SK-N-SH treated with all-trans-retinoic acid at 6 μM for 48 hours (cell line): ENCODE measurements at regions not wholly inside any gene's neighbourhood (a gene's known extent, or its start where the extent isn't known, plus 50 kb on each side); places are given as distances from the start of the nearest gene placed in this dataset.

Experiments
- ATAC-seq: fragments of 200-7000 bp; cut with Tn5 transposase; 3 replicates; pipeline ENCODE4 v1.9.1; 2020; ENCODE audit warnings: mild to moderate bottlenecking, moderate library complexity
- ARNTL ChIP-seq: fragments of 450-650 bp; formaldehyde crosslinking; IDR thresholded peaks from 2 replicates; pipeline ENCODE4 v1.5.0; 2020; ENCODE audit warnings: low read depth, mild to moderate bottlenecking, moderate library complexity, borderline replicate concordance
- BACH2 ChIP-seq: fragments of 250-450 bp; sonication (Bioruptor Pico); IDR thresholded peaks from 2 replicates; pipeline ENCODE4 v1.9.0; 2021; ENCODE audit warnings: mild to moderate bottlenecking, borderline replicate concordance
- CSDC2 ChIP-seq: fragments of 250-450 bp; sonication (Bioruptor Pico); IDR thresholded peaks from 2 replicates; pipeline ENCODE4 v1.5.0; 2020; ENCODE audit warnings: mild to moderate bottlenecking, moderate library complexity
- ESRRG ChIP-seq: fragments of 250-450 bp; sonication (Bioruptor Pico); IDR thresholded peaks from 2 replicates; pipeline ENCODE4 v1.6.1; 2021; ENCODE audit warnings: mild to moderate bottlenecking
- GLIS3 ChIP-seq: fragments of 250-450 bp; sonication (Bioruptor Pico); IDR thresholded peaks from 2 replicates; pipeline ENCODE4 v1.5.0; 2020; ENCODE audit warnings: mild to moderate bottlenecking, moderate library complexity
- ISL1 ChIP-seq: fragments of 250-450 bp; sonication (Bioruptor Pico); IDR thresholded peaks from 2 replicates; pipeline ENCODE4 v2.1.2; 2022; ENCODE audit warnings: mild to moderate bottlenecking, moderate library complexity
- OSR1 ChIP-seq: fragments of 250-450 bp; sonication (Bioruptor Pico); IDR thresholded peaks from 2 replicates; pipeline ENCODE4 v1.8.0; 2022; ENCODE audit warnings: moderate library complexity, mild to moderate bottlenecking, inconsistent platforms
- PPARA ChIP-seq: fragments of 250-450 bp; sonication (Bioruptor Pico); IDR thresholded peaks from 2 replicates; pipeline ENCODE4 v1.5.0; 2020; ENCODE audit warnings: mild to moderate bottlenecking, borderline replicate concordance
- RARB ChIP-seq: fragments of 250-450 bp; sonication (Bioruptor Pico); IDR thresholded peaks from 2 replicates; pipeline ENCODE4 v1.8.0; 2021; ENCODE audit warnings: mild to moderate bottlenecking, moderate library complexity
- SNAI2 ChIP-seq: fragments of 250-450 bp; sonication (Bioruptor Pico); IDR thresholded peaks from 2 replicates; pipeline ENCODE4 v1.5.0; 2020; ENCODE audit warnings: mild to moderate bottlenecking, moderate library complexity
- TCF4 ChIP-seq: fragments of 250-450 bp; sonication (Bioruptor Pico); IDR thresholded peaks from 2 replicates; pipeline ENCODE4 v1.8.0; 2021; ENCODE audit warnings: mild to moderate bottlenecking, moderate library complexity, borderline replicate concordance
- TOX ChIP-seq: fragments of 250-450 bp; sonication (Bioruptor Pico); IDR thresholded peaks from 2 replicates; pipeline ENCODE4 v1.8.0; 2021; ENCODE audit warnings: mild to moderate bottlenecking, moderate library complexity, borderline replicate concordance
- ZC3H10 ChIP-seq: fragments of 250-450 bp; sonication (Bioruptor Pico); IDR thresholded peaks from 2 replicates; pipeline ENCODE4 v1.5.1; 2021; ENCODE audit warnings: mild to moderate bottlenecking, moderate library complexity
- ZFP3 ChIP-seq: fragments of 250-450 bp; sonication (Bioruptor Pico); IDR thresholded peaks from 2 replicates; pipeline ENCODE4 v1.5.0; 2020; ENCODE audit warnings: mild to moderate bottlenecking, moderate library complexity
- ZFP30 ChIP-seq: fragments of 450-650 bp; formaldehyde crosslinking; IDR thresholded peaks from 2 replicates; pipeline ENCODE4 v1.5.0; 2022; ENCODE audit warnings: mild to moderate bottlenecking, moderate library complexity
- ZNF565 ChIP-seq: fragments of 450-650 bp; formaldehyde crosslinking; conservative IDR thresholded peaks from 2 replicates; pipeline ENCODE4 v1.5.0; 2020; ENCODE audit warnings: low read depth, mild to moderate bottlenecking, moderate library complexity
- ZNF70 ChIP-seq: fragments of 450-650 bp; formaldehyde crosslinking; IDR thresholded peaks from 2 replicates; pipeline ENCODE4 v1.5.0; 2020; ENCODE audit warnings: mild to moderate bottlenecking, moderate library complexity
- ZNF8 ChIP-seq: fragments of 450-650 bp; formaldehyde crosslinking; IDR thresholded peaks from 2 replicates; pipeline ENCODE4 v1.5.0; 2020; ENCODE audit warnings: mild to moderate bottlenecking, moderate library complexity
- TF ChIP-seq, protein P1 (sequence below): fragments of 250-450 bp; sonication (Bioruptor Pico); IDR thresholded peaks from 2 replicates; pipeline ENCODE4 v1.8.0; 2020; ENCODE audit warnings: mild to moderate bottlenecking, moderate library complexity, borderline replicate concordance
- TF ChIP-seq, protein P2 (sequence below): fragments of 250-450 bp; sonication (Bioruptor Pico); IDR thresholded peaks from 2 replicates; pipeline ENCODE4 v1.5.1; 2021; ENCODE audit warnings: mild to moderate bottlenecking, moderate library complexity
- TF ChIP-seq, protein P3 (sequence below): fragments of 250-450 bp; sonication (Bioruptor Pico); IDR thresholded peaks from 2 replicates; pipeline ENCODE4 v1.8.0; 2021; ENCODE audit warnings: low read depth, mild to moderate bottlenecking, moderate library complexity, borderline replicate concordance
- TF ChIP-seq, protein P4 (sequence below): fragments of 250-450 bp; sonication (Bioruptor Pico); IDR thresholded peaks from 2 replicates; pipeline ENCODE4 v1.5.0; 2020; ENCODE audit warnings: mild to moderate bottlenecking, moderate library complexity

DNA sequence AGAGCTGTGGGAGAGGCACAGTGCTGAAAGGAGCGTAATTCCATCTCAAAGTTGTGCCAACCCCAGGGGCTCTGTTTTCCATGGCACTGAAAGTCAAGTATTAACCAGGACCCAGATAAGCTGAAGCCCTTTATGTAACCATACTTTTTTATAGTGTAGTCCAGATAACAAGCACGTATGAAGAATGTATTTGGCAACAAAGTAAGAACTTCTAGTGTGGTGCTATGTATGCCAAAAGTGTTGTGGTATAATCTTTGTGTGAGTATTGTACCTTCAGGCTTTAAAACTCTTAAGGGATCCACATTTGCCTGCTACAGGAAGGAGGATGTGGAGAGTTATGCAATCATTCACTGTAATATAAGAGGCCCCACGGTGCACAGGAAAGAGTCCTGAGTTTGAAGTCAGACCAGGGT lies 129.4 kb downstream of the IBTK start:
- no peak for TF ChIP-seq ZFP3 (CRISPR knock-in tag)
- TF ChIP-seq RARB (CRISPR knock-in tag): no peak
- no peak for TF ChIP-seq TCF4 (CRISPR knock-in tag)
- no peak for TF ChIP-seq ISL1 (CRISPR knock-in tag)
- TF ChIP-seq ARNTL (CRISPR knock-in tag): no peak
- TF ChIP-seq PPARA (CRISPR knock-in tag): no peak
- TF ChIP-seq, protein P1, sequence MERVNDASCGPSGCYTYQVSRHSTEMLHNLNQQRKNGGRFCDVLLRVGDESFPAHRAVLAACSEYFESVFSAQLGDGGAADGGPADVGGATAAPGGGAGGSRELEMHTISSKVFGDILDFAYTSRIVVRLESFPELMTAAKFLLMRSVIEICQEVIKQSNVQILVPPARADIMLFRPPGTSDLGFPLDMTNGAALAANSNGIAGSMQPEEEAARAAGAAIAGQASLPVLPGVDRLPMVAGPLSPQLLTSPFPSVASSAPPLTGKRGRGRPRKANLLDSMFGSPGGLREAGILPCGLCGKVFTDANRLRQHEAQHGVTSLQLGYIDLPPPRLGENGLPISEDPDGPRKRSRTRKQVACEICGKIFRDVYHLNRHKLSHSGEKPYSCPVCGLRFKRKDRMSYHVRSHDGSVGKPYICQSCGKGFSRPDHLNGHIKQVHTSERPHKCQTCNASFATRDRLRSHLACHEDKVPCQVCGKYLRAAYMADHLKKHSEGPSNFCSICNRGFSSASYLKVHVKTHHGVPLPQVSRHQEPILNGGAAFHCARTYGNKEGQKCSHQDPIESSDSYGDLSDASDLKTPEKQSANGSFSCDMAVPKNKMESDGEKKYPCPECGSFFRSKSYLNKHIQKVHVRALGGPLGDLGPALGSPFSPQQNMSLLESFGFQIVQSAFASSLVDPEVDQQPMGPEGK: no peak
- no peak for TF ChIP-seq TOX (CRISPR knock-in tag)
- TF ChIP-seq ZFP30 (CRISPR knock-in tag): no peak
- ATAC-seq: no peak

DNA sequence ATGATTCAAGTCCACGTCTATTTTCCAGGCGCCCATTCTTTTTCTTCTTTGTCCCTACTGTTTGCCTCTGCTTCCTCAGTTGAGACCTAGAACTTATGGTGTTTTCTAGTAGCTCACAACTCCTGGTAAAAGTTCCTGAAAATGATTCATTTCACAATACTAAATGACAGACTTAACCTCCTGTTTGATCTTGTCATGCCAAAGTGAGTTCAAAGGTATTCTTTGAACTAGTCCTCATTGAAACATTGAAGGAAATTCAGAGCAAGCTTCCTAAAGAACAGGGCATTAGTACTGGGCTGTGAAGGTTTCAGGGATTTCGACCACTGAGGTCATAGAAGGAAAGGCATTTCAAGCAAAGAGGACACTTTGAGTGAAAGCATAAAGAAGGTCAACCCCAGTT lies 132.8 kb downstream of the IBTK start:
- no peak for TF ChIP-seq ZFP3 (CRISPR knock-in tag)
- TF ChIP-seq, protein P2, sequence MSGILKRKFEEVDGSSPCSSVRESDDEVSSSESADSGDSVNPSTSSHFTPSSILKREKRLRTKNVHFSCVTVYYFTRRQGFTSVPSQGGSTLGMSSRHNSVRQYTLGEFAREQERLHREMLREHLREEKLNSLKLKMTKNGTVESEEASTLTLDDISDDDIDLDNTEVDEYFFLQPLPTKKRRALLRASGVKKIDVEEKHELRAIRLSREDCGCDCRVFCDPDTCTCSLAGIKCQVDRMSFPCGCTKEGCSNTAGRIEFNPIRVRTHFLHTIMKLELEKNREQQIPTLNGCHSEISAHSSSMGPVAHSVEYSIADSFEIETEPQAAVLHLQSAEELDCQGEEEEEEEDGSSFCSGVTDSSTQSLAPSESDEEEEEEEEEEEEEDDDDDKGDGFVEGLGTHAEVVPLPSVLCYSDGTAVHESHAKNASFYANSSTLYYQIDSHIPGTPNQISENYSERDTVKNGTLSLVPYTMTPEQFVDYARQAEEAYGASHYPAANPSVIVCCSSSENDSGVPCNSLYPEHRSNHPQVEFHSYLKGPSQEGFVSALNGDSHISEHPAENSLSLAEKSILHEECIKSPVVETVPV (CRISPR knock-in tag): no peak
- TF ChIP-seq TOX (CRISPR knock-in tag): no peak
- TF ChIP-seq ZNF70: no peak
- TF ChIP-seq PPARA (CRISPR knock-in tag): no peak
- TF ChIP-seq, protein P3, sequence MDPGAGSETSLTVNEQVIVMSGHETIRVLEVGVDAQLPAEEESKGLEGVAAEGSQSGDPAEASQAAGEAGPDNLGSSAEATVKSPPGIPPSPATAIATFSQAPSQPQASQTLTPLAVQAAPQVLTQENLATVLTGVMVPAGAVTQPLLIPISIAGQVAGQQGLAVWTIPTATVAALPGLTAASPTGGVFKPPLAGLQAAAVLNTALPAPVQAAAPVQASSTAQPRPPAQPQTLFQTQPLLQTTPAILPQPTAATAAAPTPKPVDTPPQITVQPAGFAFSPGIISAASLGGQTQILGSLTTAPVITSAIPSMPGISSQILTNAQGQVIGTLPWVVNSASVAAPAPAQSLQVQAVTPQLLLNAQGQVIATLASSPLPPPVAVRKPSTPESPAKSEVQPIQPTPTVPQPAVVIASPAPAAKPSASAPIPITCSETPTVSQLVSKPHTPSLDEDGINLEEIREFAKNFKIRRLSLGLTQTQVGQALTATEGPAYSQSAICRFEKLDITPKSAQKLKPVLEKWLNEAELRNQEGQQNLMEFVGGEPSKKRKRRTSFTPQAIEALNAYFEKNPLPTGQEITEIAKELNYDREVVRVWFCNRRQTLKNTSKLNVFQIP (CRISPR knock-in tag): no peak
- no peak for TF ChIP-seq CSDC2 (CRISPR knock-in tag)
- no peak for TF ChIP-seq RARB (CRISPR knock-in tag)
- no peak for TF ChIP-seq ZNF8 (CRISPR knock-in tag)
- TF ChIP-seq ISL1 (CRISPR knock-in tag): no peak
- no peak for TF ChIP-seq BACH2 (CRISPR knock-in tag)
- TF ChIP-seq ARNTL (CRISPR knock-in tag): no peak
- no peak for TF ChIP-seq SNAI2
- ATAC-seq: no peak

DNA sequence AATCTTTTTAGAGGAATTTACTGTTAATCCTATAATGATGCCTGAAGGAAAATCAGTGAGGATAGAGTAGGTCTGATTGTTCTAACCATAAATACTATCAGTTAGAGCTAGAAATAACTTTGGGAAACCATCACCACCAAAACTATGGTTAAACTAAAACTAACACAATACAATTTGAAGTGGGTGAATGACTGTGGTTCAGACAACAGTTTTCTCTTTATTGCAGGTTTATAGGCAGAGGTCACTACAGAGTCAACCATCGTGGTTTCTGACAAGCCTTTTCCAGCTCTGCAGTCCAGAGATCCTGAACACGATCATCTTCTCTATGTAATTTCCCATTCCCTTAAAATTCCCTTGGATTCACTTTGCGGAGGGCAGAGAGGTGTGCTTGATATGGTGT lies 134.3 kb downstream of the IBTK start:
- no peak for ATAC-seq
- no peak for TF ChIP-seq ZNF565 (CRISPR knock-in tag)
- no peak for TF ChIP-seq CSDC2 (CRISPR knock-in tag)
- no peak for TF ChIP-seq ZC3H10 (CRISPR knock-in tag)
- TF ChIP-seq ESRRG: no peak
- no peak for TF ChIP-seq TOX (CRISPR knock-in tag)
- TF ChIP-seq ZFP3 (CRISPR knock-in tag): no peak
- TF ChIP-seq ZFP30 (CRISPR knock-in tag): no peak
- TF ChIP-seq ZNF8 (CRISPR knock-in tag): no peak
- TF ChIP-seq RARB (CRISPR knock-in tag): no peak
- TF ChIP-seq, protein P4, sequence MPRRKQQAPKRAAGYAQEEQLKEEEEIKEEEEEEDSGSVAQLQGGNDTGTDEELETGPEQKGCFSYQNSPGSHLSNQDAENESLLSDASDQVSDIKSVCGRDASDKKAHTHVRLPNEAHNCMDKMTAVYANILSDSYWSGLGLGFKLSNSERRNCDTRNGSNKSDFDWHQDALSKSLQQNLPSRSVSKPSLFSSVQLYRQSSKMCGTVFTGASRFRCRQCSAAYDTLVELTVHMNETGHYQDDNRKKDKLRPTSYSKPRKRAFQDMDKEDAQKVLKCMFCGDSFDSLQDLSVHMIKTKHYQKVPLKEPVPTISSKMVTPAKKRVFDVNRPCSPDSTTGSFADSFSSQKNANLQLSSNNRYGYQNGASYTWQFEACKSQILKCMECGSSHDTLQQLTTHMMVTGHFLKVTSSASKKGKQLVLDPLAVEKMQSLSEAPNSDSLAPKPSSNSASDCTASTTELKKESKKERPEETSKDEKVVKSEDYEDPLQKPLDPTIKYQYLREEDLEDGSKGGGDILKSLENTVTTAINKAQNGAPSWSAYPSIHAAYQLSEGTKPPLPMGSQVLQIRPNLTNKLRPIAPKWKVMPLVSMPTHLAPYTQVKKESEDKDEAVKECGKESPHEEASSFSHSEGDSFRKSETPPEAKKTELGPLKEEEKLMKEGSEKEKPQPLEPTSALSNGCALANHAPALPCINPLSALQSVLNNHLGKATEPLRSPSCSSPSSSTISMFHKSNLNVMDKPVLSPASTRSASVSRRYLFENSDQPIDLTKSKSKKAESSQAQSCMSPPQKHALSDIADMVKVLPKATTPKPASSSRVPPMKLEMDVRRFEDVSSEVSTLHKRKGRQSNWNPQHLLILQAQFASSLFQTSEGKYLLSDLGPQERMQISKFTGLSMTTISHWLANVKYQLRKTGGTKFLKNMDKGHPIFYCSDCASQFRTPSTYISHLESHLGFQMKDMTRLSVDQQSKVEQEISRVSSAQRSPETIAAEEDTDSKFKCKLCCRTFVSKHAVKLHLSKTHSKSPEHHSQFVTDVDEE: no peak
- no peak for TF ChIP-seq GLIS3 (CRISPR knock-in tag)
- no peak for TF ChIP-seq PPARA (CRISPR knock-in tag)
- TF ChIP-seq, all 23 proteins: peak for 0

DNA sequence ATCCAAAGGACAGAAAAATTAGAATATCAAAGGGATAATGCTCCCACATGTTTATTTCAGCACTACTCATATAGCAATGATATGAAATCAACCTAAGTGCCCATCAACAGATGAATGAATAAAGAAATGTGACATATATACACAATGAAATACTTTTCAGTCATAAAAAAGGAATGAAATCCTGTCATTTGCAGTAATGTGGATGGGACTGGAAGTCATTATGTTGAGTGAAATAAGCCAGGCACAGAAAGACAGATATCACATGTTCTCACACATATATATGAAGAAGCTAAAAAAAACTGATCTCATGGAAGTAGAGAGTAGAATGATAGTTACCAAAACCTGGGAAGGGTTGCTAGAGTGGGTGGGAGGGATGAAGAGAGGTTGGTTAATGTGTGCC lies 135.7 kb downstream of the IBTK start:
- TF ChIP-seq ZNF565 (CRISPR knock-in tag) (no peak), ZFP30 (CRISPR knock-in tag) (no peak), CSDC2 (CRISPR knock-in tag) (no peak), ESRRG (no peak), ARNTL (CRISPR knock-in tag) (no peak), ZFP3 (CRISPR knock-in tag) (no peak), OSR1 (CRISPR knock-in tag) (no peak), SNAI2 (no peak), ZNF8 (CRISPR knock-in tag) (no peak), ISL1 (CRISPR knock-in tag) (no peak), TOX (CRISPR knock-in tag) (no peak), TCF4 (CRISPR knock-in tag) (no peak), RARB (CRISPR knock-in tag) (no peak)
- TF ChIP-seq, protein P3 (CRISPR knock-in tag): no peak
- TF ChIP-seq, protein P2 (CRISPR knock-in tag): no peak
- peak; percentile 49 for ATAC-seq
